ENCODE measurements at regions not wholly inside any gene's neighbourhood (a gene's known extent, or its start where the extent isn't known, plus 50 kb on each side); places are given as distances from the start of the nearest gene placed in this dataset.

DNA sequence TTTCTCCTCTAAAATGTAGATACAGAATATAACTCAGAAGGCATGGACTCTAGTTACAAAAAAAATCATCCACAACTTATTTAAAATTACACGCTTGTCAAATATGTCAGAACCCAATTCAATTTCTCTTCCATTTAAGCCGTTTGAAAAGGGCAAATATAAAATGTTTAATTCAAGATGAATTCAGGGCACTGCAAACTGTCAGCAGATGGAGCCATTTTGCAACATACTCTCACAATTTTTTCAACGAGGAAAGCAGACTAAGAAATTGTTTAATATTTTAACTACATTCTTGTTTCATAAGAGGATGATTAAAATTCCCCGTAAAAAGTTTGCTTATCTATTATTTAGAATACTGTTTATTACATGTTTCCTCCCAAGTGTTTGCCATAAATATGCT lies 321.3 kb upstream of the CPXCR1 start:
- DNase-seq, result no peak

DNA sequence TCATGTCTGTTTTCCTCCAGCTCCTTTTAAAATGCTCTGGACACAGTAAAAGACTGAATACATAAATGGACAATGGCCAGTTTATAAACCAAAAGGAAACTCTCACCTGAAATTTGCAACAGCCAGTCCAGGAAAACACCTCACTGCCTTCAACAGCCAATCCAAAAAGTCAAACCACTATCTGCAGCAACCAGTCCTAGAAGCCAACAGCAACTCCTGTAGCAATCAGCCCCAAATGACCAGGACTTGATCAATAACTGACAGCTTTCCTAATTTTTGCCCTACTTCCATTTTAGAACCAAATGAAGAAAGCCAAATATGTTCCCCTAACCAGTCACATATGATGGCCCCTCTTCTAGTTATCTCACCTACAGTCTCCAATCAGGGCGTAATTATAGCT lies 309.5 kb upstream of the CPXCR1 start:
- no peak for DNase-seq

DNA sequence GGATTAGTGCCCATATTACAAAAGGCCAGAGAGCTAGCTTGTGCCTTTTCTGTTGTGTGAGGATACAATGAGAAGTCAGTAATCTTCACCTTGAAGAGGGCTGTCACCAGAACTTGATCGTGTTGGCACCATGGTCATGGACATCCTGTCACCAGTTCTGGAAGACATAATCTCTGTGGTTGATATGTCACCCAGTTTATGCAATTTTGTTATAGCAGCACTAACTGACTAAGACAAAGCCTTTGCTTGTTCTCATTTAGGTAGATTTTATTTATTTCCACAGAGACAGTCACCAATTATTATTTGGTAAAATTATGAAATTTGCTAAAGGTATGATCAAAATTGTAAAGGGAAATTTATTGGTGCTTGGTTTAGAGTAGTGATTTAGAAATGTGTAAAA lies 308.8 kb upstream of the CPXCR1 start:
- no peak for DNase-seq

DNA sequence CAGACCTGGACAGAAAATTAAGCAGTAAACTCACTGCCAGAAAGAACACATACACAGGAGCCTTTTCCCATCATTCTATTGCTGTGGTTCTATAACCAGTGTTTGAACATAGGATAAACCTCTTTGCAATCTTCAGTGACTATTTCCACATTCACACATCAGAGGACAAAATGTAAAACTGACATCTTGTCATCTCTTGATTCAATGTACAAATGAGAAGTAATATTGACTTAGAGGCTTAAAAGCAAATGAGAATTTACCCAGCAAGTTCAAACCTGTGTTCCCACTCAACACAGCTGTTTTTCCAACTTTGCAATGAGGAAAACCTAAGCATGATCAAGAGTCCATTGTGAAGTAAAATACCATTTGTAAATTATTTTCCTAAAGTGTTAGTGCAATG lies 307.1 kb upstream of the CPXCR1 start:
- DNase-seq, result no peak

Measured in hematopoietic multipotent progenitor cell treated with erythropoietin and hydrocortisone succinate and interleukin-3 and kit ligand, for 6 days (in vitro differentiated cells).